K562 (cell line): ENCODE measurements at regions not wholly inside any gene's neighbourhood (a gene's known extent, or its start where the extent isn't known, plus 50 kb on each side); places are given as distances from the start of the nearest gene placed in this dataset.

Source experiments
- ARID1B ChIP-seq: fragments of 450-650 bp; IDR thresholded peaks from 2 replicates; pipeline ENCODE4 v1.6.1; 2016; ENCODE audit warnings: antibody characterized with exemption, mild to moderate bottlenecking, inconsistent platforms
- CTCF ChIP-seq, 3 experiments: IDR thresholded peaks in 2 of 3; conservative IDR thresholded peaks in 1 of 3; 2 replicates each; pipeline ENCODE4 v1.5.1; 2011 to 2012; ENCODE audit warnings: low read length in 3 of 3, mild to moderate bottlenecking in 3 of 3, control low read depth in 2 of 3, improper control_type of control experiment in 1 of 3, inconsistent platforms in 1 of 3, low read depth in 1 of 3, mixed read lengths in 1 of 3, moderate library complexity in 1 of 3; ENCODE audit not compliant: insufficient read depth in 2 of 3
- ESRRA ChIP-seq: fragments of 450-650 bp; IDR thresholded peaks from 2 replicates; pipeline ENCODE4 v1.6.1; 2014; ENCODE audit warnings: low read depth, mild to moderate bottlenecking, moderate library complexity, borderline replicate concordance
- FOSL1 ChIP-seq: fragments of 200-800 bp; sonication (Bioruptor generic); conservative IDR thresholded peaks from 2 replicates; pipeline ENCODE4 v1.6.1; 2016; ENCODE audit warnings: missing genetic modification characterization, missing compliant biosample characterization
- GABPA ChIP-seq: fragments of 200-800 bp; sonication (Bioruptor generic); conservative IDR thresholded peaks from 2 replicates; pipeline ENCODE4 v1.6.1; 2016; ENCODE audit warnings: low read depth, missing genetic modification characterization, missing compliant biosample characterization
- HMG20B ChIP-seq: fragments of 250-450 bp; sonication (Bioruptor Pico); IDR thresholded peaks from 2 replicates; pipeline ENCODE4 v1.5.0; 2021; ENCODE audit warnings: mild to moderate bottlenecking
- POLR2B ChIP-seq: fragments of 450-650 bp; IDR thresholded peaks from 2 replicates; pipeline ENCODE4 v1.6.1; 2018; ENCODE audit warnings: low read depth; ENCODE audit not compliant: partially characterized antibody
- SP1 ChIP-seq: sonication (generic); formaldehyde crosslinking; IDR thresholded peaks from 2 replicates; pipeline ENCODE4 v1.8.1; 2022; ENCODE audit warnings: mild to moderate bottlenecking, missing genetic modification reagents
- TAF1 ChIP-seq: IDR thresholded peaks from 2 replicates; pipeline ENCODE4 v1.6.1; 2011; ENCODE audit warnings: mild to moderate bottlenecking, low read length, moderate library complexity; ENCODE audit not compliant: insufficient read depth, control insufficient read depth, severe bottlenecking; ENCODE audit errors: extremely low read depth
- TBP ChIP-seq: optimal IDR thresholded peaks from 2 replicates; pipeline ENCODE3; 2011; ENCODE audit warnings: low read depth, low read length, improper control_type of control experiment
- ZBTB1 ChIP-seq: sonication (generic); formaldehyde crosslinking; IDR thresholded peaks from 2 replicates; pipeline ENCODE4 v1.8.1; 2023; ENCODE audit warnings: missing genetic modification reagents, low read depth, mild to moderate bottlenecking, borderline replicate concordance
- ZNF766 ChIP-seq: fragments of 200-800 bp; sonication (Bioruptor generic); conservative IDR thresholded peaks from 2 replicates; pipeline ENCODE4 v1.6.1; 2016; ENCODE audit warnings: missing genetic modification characterization, missing compliant biosample characterization

GRCh38 chr18:35856178-35856577, 116.3 kb upstream of the RMP24 start:
- TF ChIP-seq CTCF (IDR thresholded peaks at IDR 0.05 in 2 of 3, conservative IDR thresholded peaks at IDR 0.05 in 1 of 3; ENCODE audit: insufficient read depth in 2 of 3, low read depth in 1 of 3, low read length in 3 of 3) (no peak), TBP (no peak), GABPA (tag) (no peak), SP1 (CRISPR knock-in tag) (no peak), TAF1 (no peak), ARID1B (no peak), ZNF766 (CRISPR knock-in tag) (no peak), FOSL1 (tag) (no peak), POLR2B (no peak), ZBTB1 (CRISPR knock-in tag) (no peak), HMG20B (CRISPR knock-in tag) (no peak), ESRRA (no peak)
